Transverse colon (tissue), 4 donors: ENCODE measurements at regions not wholly inside any gene's neighbourhood (a gene's known extent, or its start where the extent isn't known, plus 50 kb on each side); places are given as distances from the start of the nearest gene placed in this dataset.

Source experiments
- CTCF ChIP-seq, 5 experiments: fragments of 200-600 bp in 3 of 5; fragments of 450-650 bp in 2 of 5; sonication (generic) in 3 of 5; IDR thresholded peaks; 1 replicate in 2 of 5; 2 replicates in 3 of 5; pipeline ENCODE4 v1.5.1; 2016 to 2017; ENCODE audit warnings: antibody characterized with exemption in 5 of 5, inconsistent platforms in 3 of 5, mild to moderate bottlenecking in 2 of 5, moderate library complexity in 1 of 5
- EP300 ChIP-seq: sonication (generic); formaldehyde crosslinking; IDR thresholded peaks from one replicate; pipeline ENCODE4 v1.6.1; 2017; ENCODE audit warnings: antibody characterized with exemption, low read depth
- POLR2A ChIP-seq: fragments of 450-650 bp; IDR thresholded peaks from one replicate; pipeline ENCODE4 v1.6.1; 2016; ENCODE audit warnings: antibody characterized with exemption, mild to moderate bottlenecking, moderate library complexity
- POLR2AphosphoS5 ChIP-seq, 3 donors: sonication (generic); formaldehyde crosslinking; IDR thresholded peaks; one replicate each; pipeline ENCODE4 v1.6.1; 2016; ENCODE audit warnings: antibody characterized with exemption in 3 of 3

- no peak for TF ChIP-seq CTCF (IDR thresholded peaks at IDR 0.05)
- TF ChIP-seq POLR2AphosphoS5 (IDR thresholded peaks at IDR 0.05), result no peak
- TF ChIP-seq POLR2A, result no peak
- no peak for TF ChIP-seq EP300
These were observed 73.4 kb upstream of the SOD1 start for GRCh38 chr21:31586118-31586517.
